Activated CD8-positive, alpha-beta T cell treated with anti-CD3 and anti-CD28 coated beads for 36 hours (primary cell): ENCODE measurements at regions not wholly inside any gene's neighbourhood (a gene's known extent, or its start where the extent isn't known, plus 50 kb on each side); places are given as distances from the start of the nearest gene placed in this dataset.

Experiments used
- ATAC-seq: fragments of 200-7000 bp; cut with Tn5 transposase; one replicate; pipeline ENCODE4 v1.10.0; 2021; ENCODE audit warnings: mild to moderate bottlenecking, moderate library complexity
- CTCF ChIA-PET: fragments of 350-600 bp; sonication (Branson Sonifier 250); formaldehyde crosslinking; loops from one replicate; lab custom pipeline; 2021; ENCODE audit warnings: antibody characterized with exemption; lab: Charles Lee
- POLR2A ChIA-PET: fragments of 350-600 bp; sonication (Branson Sonifier 250); formaldehyde crosslinking; loops from one replicate; lab custom pipeline; 2021; ENCODE audit warnings: antibody characterized with exemption; lab: Charles Lee
- DNase-seq: peaks from one replicate; pipeline ENCODE4 v3.0.0-alpha.2; 2020
- H3K27ac Mint-ChIP-seq: one replicate; pipeline ENCODE4 v1.8.0; 2021; ENCODE audit warnings: mild to moderate bottlenecking, mixed read lengths
- H3K27me3 Mint-ChIP-seq: one replicate; pipeline ENCODE4 v1.8.0; 2021; ENCODE audit warnings: mixed read lengths
- H3K36me3 Mint-ChIP-seq: one replicate; pipeline ENCODE4 v1.8.0; 2021; ENCODE audit warnings: low read depth, mixed read lengths
- H3K4me1 Mint-ChIP-seq: one replicate; pipeline ENCODE4 v1.8.0; 2021; ENCODE audit warnings: low read depth, mixed read lengths
- H3K4me3 Mint-ChIP-seq: one replicate; pipeline ENCODE4 v1.8.0; 2021; ENCODE audit warnings: mild to moderate bottlenecking, moderate library complexity, mixed read lengths
- H3K9me3 Mint-ChIP-seq: one replicate; pipeline ENCODE4 v1.8.0; 2021; ENCODE audit warnings: mixed read lengths
- intact Hi-C: fragments of 100-400 bp; cut with micrococcal nuclease; formaldehyde crosslinking; loops from one replicate; pipeline ENCODE4 v1.10.0; 2022
- TF ChIP-seq, protein P1 (sequence below): fragments of 200-600 bp; IDR thresholded peaks from one replicate; pipeline ENCODE4 v1.8.0; 2022; ENCODE audit warnings: antibody characterized with exemption, mild to moderate bottlenecking

DNA sequence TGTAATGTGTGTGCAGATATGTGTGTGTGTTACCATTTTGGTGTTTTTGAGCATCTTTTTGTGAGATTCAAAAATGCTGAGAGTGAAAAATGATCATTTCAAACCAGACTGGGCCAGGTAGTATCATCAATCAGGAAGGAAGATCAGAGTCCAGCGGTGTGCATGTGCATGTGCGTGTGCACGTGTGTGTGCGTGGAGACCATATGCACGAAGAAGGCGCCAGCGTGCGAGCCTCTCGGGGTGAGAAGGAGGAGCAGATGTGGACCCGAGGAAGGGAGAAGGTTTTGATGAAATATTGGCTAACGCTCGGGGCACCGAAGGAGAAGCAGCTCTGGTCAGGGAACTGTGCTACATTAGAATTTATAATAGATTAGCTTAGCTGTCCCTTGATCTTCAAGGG, 516.4 kb downstream of the CCDC171 start:
- Mint-ChIP-seq H3K36me3 (no peaks in the 10 kb centered on the region), H3K27me3 (peaks cover 3% of the 10 kb centered on the region), H3K4me3 (no peak overlapping the region), H3K9me3 (no peaks in the 10 kb centered on the region), H3K4me1 (no peaks in the 10 kb centered on the region), H3K27ac (no peak overlapping the region)
- TF ChIP-seq, protein P1, sequence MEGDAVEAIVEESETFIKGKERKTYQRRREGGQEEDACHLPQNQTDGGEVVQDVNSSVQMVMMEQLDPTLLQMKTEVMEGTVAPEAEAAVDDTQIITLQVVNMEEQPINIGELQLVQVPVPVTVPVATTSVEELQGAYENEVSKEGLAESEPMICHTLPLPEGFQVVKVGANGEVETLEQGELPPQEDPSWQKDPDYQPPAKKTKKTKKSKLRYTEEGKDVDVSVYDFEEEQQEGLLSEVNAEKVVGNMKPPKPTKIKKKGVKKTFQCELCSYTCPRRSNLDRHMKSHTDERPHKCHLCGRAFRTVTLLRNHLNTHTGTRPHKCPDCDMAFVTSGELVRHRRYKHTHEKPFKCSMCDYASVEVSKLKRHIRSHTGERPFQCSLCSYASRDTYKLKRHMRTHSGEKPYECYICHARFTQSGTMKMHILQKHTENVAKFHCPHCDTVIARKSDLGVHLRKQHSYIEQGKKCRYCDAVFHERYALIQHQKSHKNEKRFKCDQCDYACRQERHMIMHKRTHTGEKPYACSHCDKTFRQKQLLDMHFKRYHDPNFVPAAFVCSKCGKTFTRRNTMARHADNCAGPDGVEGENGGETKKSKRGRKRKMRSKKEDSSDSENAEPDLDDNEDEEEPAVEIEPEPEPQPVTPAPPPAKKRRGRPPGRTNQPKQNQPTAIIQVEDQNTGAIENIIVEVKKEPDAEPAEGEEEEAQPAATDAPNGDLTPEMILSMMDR: no peak
- CTCF ChIA-PET: no interaction called here
- intact Hi-C loops: no loop called here
- POLR2A ChIA-PET: no interaction called here
- DNase-seq (no peak), ATAC-seq (no peak)

DNA sequence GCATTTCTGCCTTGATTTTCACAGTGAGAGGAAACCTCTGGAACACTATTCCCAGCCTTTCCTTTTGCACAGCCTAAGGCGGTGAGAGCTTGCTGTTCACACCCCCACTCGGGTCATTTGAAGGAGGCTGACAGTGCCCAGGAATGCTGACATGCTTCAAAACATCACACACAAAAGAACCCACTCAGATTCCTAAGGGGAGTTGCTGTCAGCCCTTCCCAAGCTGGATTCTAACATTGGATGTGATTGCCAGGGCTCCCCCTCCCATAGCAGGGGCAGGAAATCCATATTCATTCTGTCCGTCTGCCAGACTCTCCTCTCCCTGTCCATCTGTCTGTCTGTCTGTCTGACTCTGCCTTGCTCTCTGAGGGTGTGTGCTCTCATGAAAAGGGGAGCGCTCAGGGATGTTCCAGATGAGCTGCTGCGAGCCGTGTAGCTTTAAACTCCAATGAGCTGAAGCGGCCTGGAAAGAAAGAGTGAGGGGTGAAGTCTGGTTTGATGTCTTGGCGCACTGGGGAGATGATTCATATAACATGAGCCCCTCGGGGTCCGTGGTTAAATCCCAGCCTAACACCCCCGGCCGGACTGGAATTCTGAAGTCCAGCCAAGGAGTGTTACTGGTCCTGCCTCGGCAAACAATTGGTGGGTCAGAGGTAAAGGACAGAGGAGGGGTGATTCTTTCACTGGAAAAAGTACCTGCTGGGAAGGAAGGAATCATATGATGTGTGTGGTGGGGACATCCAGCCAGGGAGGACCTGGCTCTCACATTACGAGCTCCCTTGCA, 517.0 kb downstream of the CCDC171 start:
- ATAC-seq (no peak), DNase-seq (no peak)
- ChIA-PET POLR2A (no interaction called here), CTCF (interaction anchor here (0.6 kb wide), 1 partner anchor 13 kb away, joined by 3 read pairs; no protein-coding TSS in a partner anchor)
- no peak overlapping the region for H3K27ac Mint-ChIP-seq
- intact Hi-C loops: no loop called here
- H3K9me3 Mint-ChIP-seq: no peaks in the 10 kb centered on the region
- TF ChIP-seq, protein P1: no peak
- H3K27me3 Mint-ChIP-seq: peaks cover 3% of the 10 kb centered on the region
- no peaks in the 10 kb centered on the region for H3K4me1 Mint-ChIP-seq
- H3K4me3 Mint-ChIP-seq: no peak overlapping the region
- no peaks in the 10 kb centered on the region for H3K36me3 Mint-ChIP-seq

DNA sequence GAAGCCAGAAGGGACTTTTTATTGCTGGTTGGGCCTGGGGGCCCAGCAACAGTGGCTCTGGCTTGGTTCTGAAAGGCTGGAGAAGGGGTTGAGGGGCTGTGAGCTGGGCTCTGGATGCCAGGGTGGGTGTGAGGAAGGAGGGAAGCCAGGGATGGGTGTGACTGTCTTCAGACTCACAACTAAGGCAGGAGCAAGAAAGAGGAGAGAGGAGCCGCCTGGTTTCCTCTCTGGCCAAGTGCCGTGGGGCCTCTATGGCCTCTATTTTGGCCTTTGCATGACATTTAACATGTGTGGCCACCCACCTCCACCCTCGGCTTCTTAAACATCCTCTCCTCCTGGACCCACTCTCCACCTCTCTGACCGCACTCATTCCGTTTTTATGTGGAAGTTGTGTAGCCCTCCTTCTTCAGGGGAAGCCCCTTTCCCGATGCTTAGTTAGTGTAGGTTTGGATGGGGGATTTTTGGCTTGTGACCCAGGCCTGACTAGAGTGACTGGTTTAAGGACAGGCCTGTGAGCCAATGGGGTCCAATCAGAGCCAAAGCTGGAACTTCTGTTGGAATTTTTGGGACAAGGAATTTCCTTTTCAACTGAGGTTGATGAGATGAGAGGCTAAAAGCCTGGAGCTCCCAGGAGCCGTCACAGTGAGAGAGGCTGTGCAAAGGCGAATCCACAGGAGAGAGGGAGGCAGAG, 517.8 kb downstream of the CCDC171 start:
- DNase-seq: no peak
- no peaks in the 10 kb centered on the region for H3K9me3 Mint-ChIP-seq
- peaks cover 3% of the 10 kb centered on the region for H3K27me3 Mint-ChIP-seq
- ChIA-PET CTCF (interaction anchor here (0.6 kb wide), 1 partner anchor 13 kb away, joined by 3 read pairs; no protein-coding TSS in a partner anchor), POLR2A (no interaction called here)
- H3K4me3 Mint-ChIP-seq: no peak overlapping the region
- no peak overlapping the region for H3K27ac Mint-ChIP-seq
- H3K36me3 Mint-ChIP-seq: no peaks in the 10 kb centered on the region
- no peaks in the 10 kb centered on the region for H3K4me1 Mint-ChIP-seq
- intact Hi-C loops: no loop called here
- TF ChIP-seq, protein P1: no peak
- ATAC-seq: no peak

DNA sequence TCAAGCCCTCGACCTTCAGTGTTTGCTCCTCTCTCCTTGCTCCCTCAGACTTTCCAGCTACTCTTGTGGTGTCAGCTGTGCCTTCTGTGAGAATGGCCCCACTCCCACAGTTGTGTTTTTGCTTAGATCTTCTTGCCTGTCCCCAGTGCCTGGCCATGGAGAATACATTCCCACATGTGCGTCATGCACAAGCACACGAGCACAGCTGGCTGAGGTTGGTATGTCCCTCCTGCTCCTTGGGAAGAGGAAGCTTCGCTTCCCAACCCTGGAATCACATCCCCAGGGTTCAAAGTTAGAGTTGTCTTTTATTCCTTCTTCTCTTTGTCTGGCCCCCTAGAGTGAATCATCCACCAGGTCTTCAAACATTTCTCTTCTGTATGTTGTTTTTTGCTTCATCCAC, 518.6 kb downstream of the CCDC171 start:
- DNase-seq: no peak
- H3K27ac Mint-ChIP-seq: no peak overlapping the region
- no peaks in the 10 kb centered on the region for H3K36me3 Mint-ChIP-seq
- H3K4me1 Mint-ChIP-seq: no peaks in the 10 kb centered on the region
- peaks cover 3% of the 10 kb centered on the region for H3K27me3 Mint-ChIP-seq
- ATAC-seq: no peak
- POLR2A ChIA-PET: no interaction called here
- CTCF ChIA-PET: interaction anchor here (0.9 kb wide), 1 partner anchor 9 kb away, joined by 3 read pairs; no protein-coding TSS in a partner anchor
- H3K4me3 Mint-ChIP-seq: no peak overlapping the region
- intact Hi-C loops: no loop called here
- TF ChIP-seq, protein P1: no peak
- H3K9me3 Mint-ChIP-seq: no peaks in the 10 kb centered on the region

DNA sequence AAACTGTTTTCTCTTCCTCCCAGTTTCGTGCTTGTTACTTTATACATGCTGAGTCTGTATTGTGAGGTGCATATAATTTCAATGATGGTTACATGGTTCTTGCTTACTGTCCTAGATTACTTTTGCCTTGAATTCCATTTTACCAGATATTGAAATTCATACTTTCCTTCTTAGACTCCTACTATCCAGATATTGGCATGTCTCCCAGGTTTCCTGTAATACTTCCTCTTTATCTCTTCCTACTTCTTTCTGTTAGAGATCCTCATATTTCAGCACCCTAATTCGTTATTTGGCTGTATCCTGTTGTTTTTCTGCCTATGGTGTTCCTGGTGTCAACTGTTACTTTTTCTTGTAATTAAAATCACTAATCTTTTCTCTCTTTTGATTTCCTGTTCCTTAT, 522.1 kb downstream of the CCDC171 start:
- intact Hi-C loops: no loop called here
- Mint-ChIP-seq H3K36me3 (no peaks in the 10 kb centered on the region), H3K9me3 (no peaks in the 10 kb centered on the region), H3K27me3 (peaks cover 3% of the 10 kb centered on the region), H3K4me3 (no peak overlapping the region), H3K27ac (no peak overlapping the region), H3K4me1 (no peaks in the 10 kb centered on the region)
- POLR2A ChIA-PET: no interaction called here
- CTCF ChIA-PET: no interaction called here
- ATAC-seq (no peak), DNase-seq (no peak)
- TF ChIP-seq, protein P1: no peak
